Keratinocyte (primary cell): ENCODE measurements at regions not wholly inside any gene's neighbourhood (a gene's known extent, or its start where the extent isn't known, plus 50 kb on each side); places are given as distances from the start of the nearest gene placed in this dataset.

Experiments used
- DNase-seq: peaks from one replicate; pipeline ENCODE4 v3.0.0-alpha.2; 2011; ENCODE audit warnings: low read depth, missing footprints, low spot score
- FAIRE-seq: peaks from 2 replicates; lab custom pipeline; 2011; peaks lifted over from hg19 to GRCh38; lab: Jason Lieb, UNC
- H2AFZ ChIP-seq: 2 replicates; pipeline ENCODE4 v1.6.0; 2012; ENCODE audit warnings: low read length, control low read depth, inconsistent platforms; ENCODE audit not compliant: control insufficient read depth
- H3K27ac ChIP-seq: 2 replicates; pipeline ENCODE4 v1.5.1; 2011; ENCODE audit warnings: low read length; ENCODE audit not compliant: control insufficient read depth, insufficient read depth
- H3K27me3 ChIP-seq: 3 replicates; pipeline ENCODE4 v1.6.0; 2011; ENCODE audit warnings: low read length; ENCODE audit not compliant: control insufficient read depth, insufficient read depth; ENCODE audit errors: extremely low read depth
- H3K36me3 ChIP-seq, 2 experiments: 2 replicates in 1 of 2; 3 replicates in 1 of 2; pipeline ENCODE4 v1.5.1; 2011; ENCODE audit warnings: low read length in 2 of 2, mild to moderate bottlenecking in 1 of 2; ENCODE audit not compliant: control insufficient read depth in 2 of 2, insufficient read depth in 2 of 2; ENCODE audit errors: extremely low read depth in 1 of 2
- H3K4me1 ChIP-seq: 3 replicates; pipeline ENCODE4 v1.5.1; 2011; ENCODE audit warnings: low read length; ENCODE audit not compliant: control insufficient read depth, insufficient read depth; ENCODE audit errors: extremely low read depth
- H3K4me2 ChIP-seq: 3 replicates; pipeline ENCODE4 v1.6.0; 2011; ENCODE audit warnings: low read depth, low read length; ENCODE audit not compliant: control insufficient read depth, insufficient read depth; ENCODE audit errors: extremely low read depth
- H3K4me3 ChIP-seq, 3 experiments: fragments of 200-600 bp in 1 of 3; sonication (generic) in 1 of 3; 2 replicates in 2 of 3; 3 replicates in 1 of 3; pipeline ENCODE4 v1.5.1; 2011 to 2016; ENCODE audit warnings: low read length in 3 of 3, mild to moderate bottlenecking in 3 of 3, control low read depth in 2 of 3, inconsistent platforms in 1 of 3, low read depth in 1 of 3, mixed read lengths in 1 of 3, mixed run types in 1 of 3, moderate library complexity in 1 of 3; ENCODE audit not compliant: control insufficient read depth in 2 of 3, insufficient read depth in 2 of 3; ENCODE audit errors: extremely low read depth in 1 of 3
- H3K79me2 ChIP-seq: 2 replicates; pipeline ENCODE4 v1.6.0; 2012; ENCODE audit warnings: low read length; ENCODE audit not compliant: control insufficient read depth, insufficient read depth
- H3K9ac ChIP-seq: 3 replicates; pipeline ENCODE4 v1.6.0; 2011; ENCODE audit warnings: low read length; ENCODE audit not compliant: control insufficient read depth, insufficient read depth; ENCODE audit errors: extremely low read depth
- H3K9me1 ChIP-seq: 3 replicates; pipeline ENCODE4 v1.6.0; 2011; ENCODE audit warnings: low read length; ENCODE audit not compliant: control insufficient read depth, insufficient read depth; ENCODE audit errors: extremely low read depth
- H3K9me3 ChIP-seq: 2 replicates; pipeline ENCODE4 v1.5.1; 2012; ENCODE audit warnings: low read depth, low read length; ENCODE audit not compliant: control insufficient read depth
- H4K20me1 ChIP-seq: 3 replicates; pipeline ENCODE4 v1.6.0; 2011; ENCODE audit warnings: low read length; ENCODE audit not compliant: control insufficient read depth, insufficient read depth; ENCODE audit errors: extremely low read depth
- CTCF ChIP-seq, 3 experiments: IDR thresholded peaks in 1 of 3; conservative IDR thresholded peaks in 1 of 3; optimal IDR thresholded peaks in 1 of 3; 2 replicates in 2 of 3; 3 replicates in 1 of 3; pipeline versions ENCODE3 to v1.5.1; 2011; ENCODE audit warnings: low read length in 3 of 3, mild to moderate bottlenecking in 3 of 3, moderate library complexity in 2 of 3, control low read depth in 1 of 3, inconsistent platforms in 1 of 3; ENCODE audit not compliant: insufficient read depth in 2 of 3; ENCODE audit errors: extremely low read depth in 1 of 3
- EZH2 ChIP-seq: IDR thresholded peaks from one replicate; pipeline ENCODE4 v1.6.1; 2012; ENCODE audit warnings: inconsistent platforms, mild to moderate bottlenecking, low read length, moderate library complexity
- dilution Hi-C: fragments of 300-500 bp; cut with MboI; formaldehyde crosslinking; loops from one replicate; pipeline ENCODE4 v1.7.0; 2020; ENCODE audit warnings: low sequenced_read_pairs; ENCODE audit not compliant: extremely low pct_ligation_motif_present

- dilution Hi-C loops = no loop called here
- H3K9me1 ChIP-seq = no peaks in the 10 kb centered on the region
- TF ChIP-seq EZH2 (no peak), CTCF (optimal IDR thresholded peaks at IDR 0.05 in 1 of 3, IDR thresholded peaks at IDR 0.05 in 1 of 3, conservative IDR thresholded peaks at IDR 0.05 in 1 of 3; ENCODE audit: extremely low read depth in 1 of 3, insufficient read depth in 2 of 3, low read length in 3 of 3) (no peak)
- no peak for DNase-seq
- no peaks in the 10 kb centered on the region for H4K20me1 ChIP-seq
- no peaks in the 10 kb centered on the region for H3K4me1 ChIP-seq
- H2AFZ ChIP-seq = no peak overlapping the region
- H3K36me3 ChIP-seq = no peaks in the 10 kb centered on the region
- no peaks in the 10 kb centered on the region for H3K27me3 ChIP-seq
- no peak overlapping the region for H3K27ac ChIP-seq
- no peaks in the 10 kb centered on the region for H3K79me2 ChIP-seq
- no peak for FAIRE-seq
- H3K4me3 ChIP-seq = no peak overlapping the region
- H3K4me2 ChIP-seq = no peak overlapping the region
- H3K9ac ChIP-seq = no peak overlapping the region
- H3K9me3 ChIP-seq = no peaks in the 10 kb centered on the region
Measured at GRCh38 chr15:79736435-79737000, 160.3 kb downstream of the MTHFS start.

GRCh38 chr15:79738143-79738542 lies 158.7 kb downstream of the MTHFS start:
- H3K9me3 ChIP-seq = no peaks in the 10 kb centered on the region
- H3K79me2 ChIP-seq = no peaks in the 10 kb centered on the region
- H3K36me3 ChIP-seq = no peaks in the 10 kb centered on the region
- DNase-seq (no peak), FAIRE-seq (no peak)
- TF ChIP-seq CTCF (optimal IDR thresholded peaks at IDR 0.05 in 1 of 3, IDR thresholded peaks at IDR 0.05 in 1 of 3, conservative IDR thresholded peaks at IDR 0.05 in 1 of 3; ENCODE audit: extremely low read depth in 1 of 3, insufficient read depth in 2 of 3, low read length in 3 of 3) = no peak
- TF ChIP-seq EZH2 = no peak
- no peaks in the 10 kb centered on the region for H3K27me3 ChIP-seq
- no peak overlapping the region for H3K4me3 ChIP-seq
- dilution Hi-C loops = no loop called here
- no peak overlapping the region for H3K9ac ChIP-seq
- no peaks in the 10 kb centered on the region for H3K9me1 ChIP-seq
- H4K20me1 ChIP-seq = no peaks in the 10 kb centered on the region
- H3K4me2 ChIP-seq = no peak overlapping the region
- no peak overlapping the region for H2AFZ ChIP-seq
- H3K4me1 ChIP-seq = no peaks in the 10 kb centered on the region
- H3K27ac ChIP-seq = no peak overlapping the region
